Activated CD4-positive, alpha-beta T cell treated with anti-CD3 and anti-CD28 coated beads, Interleukin-2, amount 10 ng/mL, durations not matched to agents 24 days and 14 days (primary cell): ENCODE measurements at regions not wholly inside any gene's neighbourhood (a gene's known extent, or its start where the extent isn't known, plus 50 kb on each side); places are given as distances from the start of the nearest gene placed in this dataset.

Experiments used
- DNase-seq: peaks from one replicate; pipeline ENCODE4 v3.0.0; 2022
- H3K27ac Mint-ChIP-seq: one replicate; pipeline ENCODE4 v1.8.0; 2022; ENCODE audit warnings: mild to moderate bottlenecking, mixed read lengths
- H3K27me3 Mint-ChIP-seq: one replicate; pipeline ENCODE4 v1.8.0; 2022; ENCODE audit warnings: mixed read lengths
- H3K36me3 Mint-ChIP-seq: one replicate; pipeline ENCODE4 v1.8.0; 2022; ENCODE audit warnings: low read depth, mild to moderate bottlenecking, mixed read lengths
- H3K4me1 Mint-ChIP-seq: one replicate; pipeline ENCODE4 v1.8.0; 2021; ENCODE audit warnings: mixed read lengths
- H3K4me3 Mint-ChIP-seq: one replicate; pipeline ENCODE4 v1.8.0; 2022; ENCODE audit warnings: mild to moderate bottlenecking, moderate library complexity, mixed read lengths
- H3K9me3 Mint-ChIP-seq: one replicate; pipeline ENCODE4 v1.8.0; 2021; ENCODE audit warnings: mixed read lengths
- intact Hi-C: fragments of 100-400 bp; cut with micrococcal nuclease; formaldehyde crosslinking; loops from one replicate; pipeline ENCODE4 v1.15.1; 2023

DNA sequence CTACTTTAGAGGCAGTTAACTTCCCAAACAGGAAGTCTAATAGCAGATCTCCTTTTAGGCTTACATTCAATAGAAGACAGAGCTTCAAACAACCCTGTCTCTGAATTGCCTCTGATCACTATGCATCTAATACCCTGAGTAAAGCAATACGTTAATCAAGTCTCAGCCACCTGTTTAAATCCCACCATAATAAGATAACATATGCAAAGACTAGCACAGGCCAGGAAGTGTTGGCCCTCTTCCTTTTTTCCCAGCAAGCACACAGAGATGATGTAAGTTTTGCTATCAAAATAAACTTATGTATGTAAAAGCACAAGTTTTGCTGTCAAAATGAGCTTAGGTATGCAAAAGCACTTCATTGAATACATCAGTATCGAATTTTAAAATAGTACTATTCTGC, 385.5 kb downstream of the RND3 start:
- no peak for DNase-seq
- H3K27me3 Mint-ChIP-seq, result no peaks in the 10 kb centered on the region
- no peak overlapping the region for H3K4me3 Mint-ChIP-seq

DNA sequence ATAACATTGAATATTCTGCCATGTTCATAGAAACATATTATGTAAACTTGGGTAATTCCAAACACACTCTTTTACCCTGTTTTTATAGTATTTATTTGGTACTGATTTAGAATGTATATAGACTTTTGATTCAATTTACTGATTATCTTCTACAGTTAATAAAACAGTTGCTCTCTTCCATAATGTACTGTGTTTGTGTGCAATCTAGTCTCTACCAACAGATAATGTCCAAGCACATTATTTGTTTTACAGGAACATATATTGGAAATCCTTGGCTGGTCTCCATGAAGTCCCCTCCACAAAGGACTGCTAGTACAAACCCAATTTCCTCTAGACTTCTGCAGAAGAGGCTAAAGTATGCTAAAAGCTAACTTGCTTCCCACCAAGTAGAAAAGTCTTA, 386.6 kb downstream of the RND3 start:
- no peaks in the 10 kb centered on the region for H3K36me3 Mint-ChIP-seq
- intact Hi-C loops, result no loop called here
- H3K4me1 Mint-ChIP-seq, result no peaks in the 10 kb centered on the region
- no peak overlapping the region for H3K4me3 Mint-ChIP-seq
- no peak for DNase-seq
- H3K27ac Mint-ChIP-seq, result no peak overlapping the region
- no peaks in the 10 kb centered on the region for H3K27me3 Mint-ChIP-seq
- no peaks in the 10 kb centered on the region for H3K9me3 Mint-ChIP-seq

More for the DNA sequence above, 385.5 kb downstream of the RND3 start:
- Mint-ChIP-seq H3K27ac (no peak overlapping the region), H3K9me3 (no peaks in the 10 kb centered on the region), H3K36me3 (no peaks in the 10 kb centered on the region), H3K4me1 (no peaks in the 10 kb centered on the region)
- intact Hi-C loops, result no loop called here

GRCh38 chr2:150100336-150100735, 387.1 kb downstream of the RND3 start:
- intact Hi-C loops, result no loop called here
- DNase-seq, result no peak
- Mint-ChIP-seq H3K9me3 (no peaks in the 10 kb centered on the region), H3K36me3 (no peaks in the 10 kb centered on the region), H3K27me3 (no peaks in the 10 kb centered on the region), H3K4me1 (no peaks in the 10 kb centered on the region), H3K27ac (no peak overlapping the region), H3K4me3 (no peak overlapping the region)

- intact Hi-C loops, result no loop called here
- Mint-ChIP-seq H3K27me3 (no peaks in the 10 kb centered on the region), H3K4me1 (no peaks in the 10 kb centered on the region), H3K4me3 (no peak overlapping the region), H3K9me3 (no peaks in the 10 kb centered on the region), H3K27ac (no peak overlapping the region), H3K36me3 (no peaks in the 10 kb centered on the region)
- no peak for DNase-seq
Measured at GRCh38 chr2:150099805-150100204, 387.7 kb downstream of the RND3 start.

DNA sequence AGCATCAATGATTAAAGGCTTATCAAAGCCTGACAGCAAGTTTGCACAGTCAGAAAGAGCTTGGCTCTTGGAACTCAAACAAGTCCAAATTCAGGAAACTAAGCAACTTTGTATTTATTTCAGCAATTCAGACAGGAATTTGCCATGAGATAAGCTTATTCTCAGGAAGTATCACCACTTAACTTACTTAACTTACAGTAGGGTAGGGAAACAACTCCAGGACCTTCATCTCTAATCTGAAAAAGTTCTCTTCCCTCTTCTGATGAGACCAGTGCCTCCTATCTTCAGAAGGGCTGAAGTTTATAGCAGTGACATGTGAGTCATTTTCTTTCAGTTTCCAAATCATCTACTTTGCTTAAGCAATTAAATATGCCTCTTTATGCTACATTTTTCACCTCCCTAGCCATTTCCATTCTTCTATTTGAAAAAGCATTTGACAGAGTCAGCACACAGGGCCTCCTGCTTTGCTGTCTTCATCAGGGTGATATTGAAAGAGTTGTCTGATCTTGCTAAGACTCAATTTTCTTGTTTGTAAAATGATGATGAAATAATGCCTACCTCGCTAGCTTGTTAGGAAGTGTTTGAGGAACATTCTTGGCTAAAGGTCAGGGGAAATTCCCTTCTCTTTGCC, 389.5 kb downstream of the RND3 start:
- Mint-ChIP-seq H3K9me3 (no peaks in the 10 kb centered on the region), H3K4me1 (no peaks in the 10 kb centered on the region), H3K27me3 (no peaks in the 10 kb centered on the region), H3K36me3 (no peaks in the 10 kb centered on the region), H3K4me3 (no peak overlapping the region), H3K27ac (no peak overlapping the region)
- DNase-seq, result no peak
- intact Hi-C loops, result no loop called here

- no peak for DNase-seq
- intact Hi-C loops, result no loop called here
- H3K9me3 Mint-ChIP-seq, result no peaks in the 10 kb centered on the region
- no peak overlapping the region for H3K27ac Mint-ChIP-seq
- no peak overlapping the region for H3K4me3 Mint-ChIP-seq
- H3K27me3 Mint-ChIP-seq, result no peaks in the 10 kb centered on the region
- no peaks in the 10 kb centered on the region for H3K4me1 Mint-ChIP-seq
- H3K36me3 Mint-ChIP-seq, result no peaks in the 10 kb centered on the region
Measured at GRCh38 chr2:150097402-150097801, 390.1 kb downstream of the RND3 start.

DNA sequence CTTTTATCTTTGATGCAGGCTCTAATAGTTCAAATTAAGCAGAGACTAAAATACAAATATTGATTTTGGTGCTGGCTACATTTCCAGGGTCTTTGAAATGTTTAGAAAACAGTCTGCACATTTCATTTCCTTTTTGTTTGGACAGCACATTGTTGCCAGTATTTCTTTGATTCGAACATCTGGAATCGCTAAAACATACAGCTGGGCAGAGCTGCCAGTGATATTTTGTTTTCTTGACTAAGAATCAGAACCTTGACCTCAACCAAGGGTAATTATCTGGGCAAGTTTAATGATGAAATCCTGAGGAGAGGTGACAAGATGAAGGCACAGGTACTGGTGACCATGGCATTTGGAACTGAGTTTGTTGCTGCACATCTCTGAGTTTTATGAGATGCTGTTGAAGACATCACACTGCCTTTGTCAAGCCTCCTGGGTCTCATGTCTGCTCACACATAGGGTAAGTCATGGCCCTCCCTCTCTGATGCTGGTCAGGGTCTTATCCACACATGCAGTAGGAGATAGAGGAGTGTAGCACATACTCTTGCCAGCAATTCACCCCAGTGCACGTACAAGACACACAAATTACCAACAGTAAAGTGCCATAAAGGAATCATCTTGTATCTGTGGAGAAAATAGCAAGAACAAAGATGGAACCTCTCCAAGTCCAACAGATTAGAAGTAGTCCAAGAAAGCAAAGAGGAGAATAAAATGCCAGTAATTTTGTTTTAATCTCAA, 391.9 kb downstream of the RND3 start:
- no peak overlapping the region for H3K4me3 Mint-ChIP-seq
- no peaks in the 10 kb centered on the region for H3K36me3 Mint-ChIP-seq
- no peak overlapping the region for H3K27ac Mint-ChIP-seq
- no peak for DNase-seq
- intact Hi-C loops, result no loop called here
- no peaks in the 10 kb centered on the region for H3K27me3 Mint-ChIP-seq
- H3K9me3 Mint-ChIP-seq, result no peaks in the 10 kb centered on the region
- no peaks in the 10 kb centered on the region for H3K4me1 Mint-ChIP-seq

- intact Hi-C loops, result no loop called here
- Mint-ChIP-seq H3K27ac (no peak overlapping the region), H3K4me3 (no peak overlapping the region), H3K9me3 (no peaks in the 10 kb centered on the region), H3K36me3 (no peaks in the 10 kb centered on the region), H3K27me3 (no peaks in the 10 kb centered on the region), H3K4me1 (no peaks in the 10 kb centered on the region)
- DNase-seq, result no peak
Measured at GRCh38 chr2:150091846-150092245, 395.6 kb downstream of the RND3 start.

DNA sequence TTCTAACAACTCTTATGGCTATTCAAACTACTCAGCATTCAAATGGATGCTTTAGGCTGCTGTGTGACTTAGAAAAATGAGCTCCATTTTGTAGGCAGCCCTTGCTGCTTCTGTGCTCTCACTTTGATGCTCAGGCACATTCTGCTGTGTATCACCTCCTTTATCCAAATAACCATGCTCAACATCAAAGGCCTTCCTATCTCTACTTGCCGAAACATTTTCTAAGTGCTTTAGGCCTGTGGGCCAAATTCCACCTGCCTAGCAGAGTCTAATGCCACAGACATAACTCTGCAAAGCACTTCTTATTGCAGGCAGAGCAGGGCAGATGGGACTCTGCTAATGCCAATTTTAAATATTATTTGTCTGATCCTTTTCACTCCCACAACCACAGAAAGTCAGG, 397.4 kb downstream of the RND3 start:
- Mint-ChIP-seq H3K36me3 (no peaks in the 10 kb centered on the region), H3K27ac (no peak overlapping the region), H3K4me1 (no peaks in the 10 kb centered on the region), H3K27me3 (no peaks in the 10 kb centered on the region), H3K9me3 (no peaks in the 10 kb centered on the region), H3K4me3 (no peak overlapping the region)
- intact Hi-C loops, result no loop called here
- DNase-seq, result no peak

DNA sequence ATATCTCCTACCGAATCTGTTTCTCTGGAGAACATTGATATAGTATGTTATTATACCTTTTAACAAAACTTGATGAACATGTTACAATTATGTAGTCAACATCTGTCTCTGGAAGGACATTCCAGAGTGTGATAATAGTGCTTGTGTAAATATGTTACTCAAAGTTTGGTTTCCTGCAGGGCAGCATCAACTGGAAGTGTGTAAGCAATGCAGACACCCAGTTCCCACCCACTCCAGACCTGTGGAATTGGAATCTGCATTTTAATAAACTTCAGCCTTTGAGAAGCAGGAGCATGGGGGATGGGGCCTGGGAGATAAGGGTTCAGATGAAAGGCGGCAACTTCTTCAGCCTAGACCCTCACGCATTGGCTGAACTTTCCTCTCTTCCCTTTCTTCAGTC, 398.9 kb downstream of the RND3 start:
- H3K9me3 Mint-ChIP-seq, result no peaks in the 10 kb centered on the region
- H3K27me3 Mint-ChIP-seq, result no peaks in the 10 kb centered on the region
- no peak for DNase-seq
- H3K4me3 Mint-ChIP-seq, result no peak overlapping the region
- intact Hi-C loops, result no loop called here
- H3K4me1 Mint-ChIP-seq, result no peaks in the 10 kb centered on the region
- H3K27ac Mint-ChIP-seq, result no peak overlapping the region
- H3K36me3 Mint-ChIP-seq, result no peaks in the 10 kb centered on the region

DNA sequence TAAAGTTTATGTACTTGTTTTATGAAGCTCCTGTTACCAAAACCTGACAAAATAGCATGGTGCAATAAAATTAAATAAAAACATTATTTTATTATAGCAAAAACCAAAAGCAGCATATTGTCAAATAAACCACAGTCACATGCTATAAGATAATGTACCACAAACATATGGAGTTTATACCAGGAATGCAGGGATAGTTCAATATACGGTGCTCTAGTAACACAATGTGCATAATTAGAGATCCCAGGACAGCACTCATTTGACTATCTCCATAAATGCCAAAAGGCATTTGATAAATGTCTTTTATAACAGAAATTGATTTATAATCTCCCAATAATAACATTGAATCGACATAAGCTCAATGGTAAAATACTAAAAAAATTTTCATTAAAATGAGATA, 402.0 kb downstream of the RND3 start:
- no peak overlapping the region for H3K27ac Mint-ChIP-seq
- intact Hi-C loops, result no loop called here
- H3K36me3 Mint-ChIP-seq, result no peaks in the 10 kb centered on the region
- H3K4me1 Mint-ChIP-seq, result no peaks in the 10 kb centered on the region
- no peak overlapping the region for H3K4me3 Mint-ChIP-seq
- no peaks in the 10 kb centered on the region for H3K9me3 Mint-ChIP-seq
- DNase-seq, result no peak
- no peaks in the 10 kb centered on the region for H3K27me3 Mint-ChIP-seq

- H3K36me3 Mint-ChIP-seq, result no peaks in the 10 kb centered on the region
- no peaks in the 10 kb centered on the region for H3K27me3 Mint-ChIP-seq
- no peak overlapping the region for H3K27ac Mint-ChIP-seq
- no peaks in the 10 kb centered on the region for H3K9me3 Mint-ChIP-seq
- intact Hi-C loops, result no loop called here
- no peak overlapping the region for H3K4me3 Mint-ChIP-seq
- H3K4me1 Mint-ChIP-seq, result no peaks in the 10 kb centered on the region
- no peak for DNase-seq
Measured at GRCh38 chr2:150081775-150082481, 405.5 kb downstream of the RND3 start.

- no peaks in the 10 kb centered on the region for H3K9me3 Mint-ChIP-seq
- no peaks in the 10 kb centered on the region for H3K4me1 Mint-ChIP-seq
- H3K27me3 Mint-ChIP-seq, result no peaks in the 10 kb centered on the region
- H3K4me3 Mint-ChIP-seq, result no peak overlapping the region
- no peaks in the 10 kb centered on the region for H3K36me3 Mint-ChIP-seq
- no peak for DNase-seq
- intact Hi-C loops, result no loop called here
- H3K27ac Mint-ChIP-seq, result no peak overlapping the region
Measured at GRCh38 chr2:150076281-150076680, 411.2 kb downstream of the RND3 start.

GRCh38 chr2:150075831-150076230, 411.6 kb downstream of the RND3 start:
- Mint-ChIP-seq H3K9me3 (no peaks in the 10 kb centered on the region), H3K4me3 (no peak overlapping the region), H3K4me1 (no peaks in the 10 kb centered on the region), H3K27me3 (no peaks in the 10 kb centered on the region), H3K36me3 (no peaks in the 10 kb centered on the region), H3K27ac (no peak overlapping the region)
- no peak for DNase-seq
- intact Hi-C loops, result no loop called here
